ENCODE measurements at regions not wholly inside any gene's neighbourhood (a gene's known extent, or its start where the extent isn't known, plus 50 kb on each side); places are given as distances from the start of the nearest gene placed in this dataset.

GRCh38 chr11:27266125-27266524 lies 96.9 kb downstream of the CCDC34 start:
- no peak for TF ChIP-seq ELF4 (IDR thresholded peaks at IDR 0.05)
- no peak for TF ChIP-seq NFRKB (IDR thresholded peaks at IDR 0.05)
- no peak for TF ChIP-seq SP1 (IDR thresholded peaks at IDR 0.05)
- TF ChIP-seq SUZ12 (IDR thresholded peaks at IDR 0.05), result no peak
- no peak for TF ChIP-seq FOXA1 (IDR thresholded peaks at IDR 0.05)
- no peak for TF ChIP-seq L3MBTL2 (conservative IDR thresholded peaks at IDR 0.05)
- no peak for TF ChIP-seq PKNOX1 (IDR thresholded peaks at IDR 0.05)
- no peak for TF ChIP-seq FOXK2 (IDR thresholded peaks at IDR 0.05)
- no peak for TF ChIP-seq BHLHE40 (IDR thresholded peaks at IDR 0.05; ENCODE audit: borderline replicate concordance)
- no peak for TF ChIP-seq HDGF (IDR thresholded peaks at IDR 0.05; ENCODE audit: borderline replicate concordance)
- no peak for TF ChIP-seq TARDBP (IDR thresholded peaks at IDR 0.05)
- TF ChIP-seq ARNT (IDR thresholded peaks at IDR 0.05), result no peak
